NT2/D1 (cell line): ENCODE measurements at regions not wholly inside any gene's neighbourhood (a gene's known extent, or its start where the extent isn't known, plus 50 kb on each side); places are given as distances from the start of the nearest gene placed in this dataset.

Experiments
- DNase-seq: peaks from one replicate; pipeline ENCODE4 v3.0.0-alpha.2; 2011; ENCODE audit warnings: low read depth, low spot score
- H3K27me3 ChIP-seq: 2 replicates; pipeline ENCODE4 v1.6.0; 2011; ENCODE audit warnings: mild to moderate bottlenecking; ENCODE audit not compliant: insufficient read length, insufficient read depth
- H3K36me3 ChIP-seq: 2 replicates; pipeline ENCODE4 v1.6.1; 2011; ENCODE audit warnings: mild to moderate bottlenecking, low read length, mixed read lengths; ENCODE audit not compliant: insufficient read depth, insufficient read length
- H3K4me1 ChIP-seq: 2 replicates; pipeline ENCODE4 v1.5.1; 2011; ENCODE audit not compliant: insufficient read depth, insufficient read length
- H3K4me3 ChIP-seq: 2 replicates; pipeline ENCODE4 v1.5.1; 2011; ENCODE audit warnings: low read depth; ENCODE audit not compliant: insufficient read length
- H3K9ac ChIP-seq: 2 replicates; pipeline ENCODE4 v1.6.0; 2011; ENCODE audit warnings: low read depth; ENCODE audit not compliant: insufficient read length
- H3K9me3 ChIP-seq: 2 replicates; pipeline ENCODE4 v1.5.1; 2011; ENCODE audit warnings: mild to moderate bottlenecking, low read length; ENCODE audit not compliant: insufficient read depth
- SUZ12 ChIP-seq: IDR thresholded peaks from 2 replicates; pipeline ENCODE4 v1.6.1; 2011; ENCODE audit not compliant: insufficient read length, insufficient read depth; ENCODE audit errors: extremely low read depth
- YY1 ChIP-seq: IDR thresholded peaks from 2 replicates; pipeline ENCODE4 v1.6.1; 2011; ENCODE audit not compliant: insufficient read length, insufficient read depth
- ZNF274 ChIP-seq: IDR thresholded peaks from 2 replicates; pipeline ENCODE4 v1.6.1; 2011; ENCODE audit warnings: mild to moderate bottlenecking, low read depth, low read length

GRCh38 chr17:72392056-72393010 is 271.5 kb downstream of the SOX9 start:
- Histone ChIP-seq H3K9me3 (no peaks in the 10 kb centered on the region), H3K27me3 (no peaks in the 10 kb centered on the region), H3K9ac (no peak overlapping the region), H3K4me1 (peaks cover 5% of the 10 kb centered on the region), H3K4me3 (no peak overlapping the region), H3K36me3 (no peaks in the 10 kb centered on the region)
- DNase-seq: no peak
- TF ChIP-seq SUZ12 (no peak), ZNF274 (no peak), YY1 (no peak)

- no peak for DNase-seq
- no peaks in the 10 kb centered on the region for H3K27me3 ChIP-seq
- no peaks in the 10 kb centered on the region for H3K9me3 ChIP-seq
- H3K36me3 ChIP-seq: no peaks in the 10 kb centered on the region
- TF ChIP-seq SUZ12 (no peak), YY1 (no peak)
- no peak overlapping the region for H3K9ac ChIP-seq
- peaks cover 5% of the 10 kb centered on the region for H3K4me1 ChIP-seq
- no peak overlapping the region for H3K4me3 ChIP-seq
These were observed 272.7 kb downstream of the SOX9 start for GRCh38 chr17:72393553-72393952.

GRCh38 chr17:72394531-72394930 is 273.7 kb downstream of the SOX9 start:
- Histone ChIP-seq H3K36me3 (no peaks in the 10 kb centered on the region), H3K4me3 (no peak overlapping the region), H3K9me3 (no peaks in the 10 kb centered on the region), H3K9ac (no peak overlapping the region), H3K27me3 (no peaks in the 10 kb centered on the region), H3K4me1 (no peaks in the 10 kb centered on the region)
- TF ChIP-seq YY1 (no peak), SUZ12 (no peak), ZNF274 (no peak)
- no peak for DNase-seq

GRCh38 chr17:72396121-72396520 is 275.3 kb downstream of the SOX9 start:
- no peak for TF ChIP-seq SUZ12
- TF ChIP-seq ZNF274: no peak
- TF ChIP-seq YY1: no peak
- no peak overlapping the region for H3K9ac ChIP-seq
- H3K36me3 ChIP-seq: no peaks in the 10 kb centered on the region
- no peaks in the 10 kb centered on the region for H3K4me1 ChIP-seq
- H3K4me3 ChIP-seq: no peak overlapping the region
- H3K9me3 ChIP-seq: no peaks in the 10 kb centered on the region
- no peak for DNase-seq
- H3K27me3 ChIP-seq: no peaks in the 10 kb centered on the region

GRCh38 chr17:72397223-72397667 is 276.4 kb downstream of the SOX9 start:
- TF ChIP-seq SUZ12 (no peak), ZNF274 (no peak), YY1 (no peak)
- H3K36me3 ChIP-seq: no peaks in the 10 kb centered on the region
- H3K9me3 ChIP-seq: no peaks in the 10 kb centered on the region
- DNase-seq: no peak
- no peaks in the 10 kb centered on the region for H3K4me1 ChIP-seq
- no peaks in the 10 kb centered on the region for H3K27me3 ChIP-seq
- H3K4me3 ChIP-seq: no peak overlapping the region
- no peak overlapping the region for H3K9ac ChIP-seq

- H3K9ac ChIP-seq: no peak overlapping the region
- H3K36me3 ChIP-seq: no peaks in the 10 kb centered on the region
- no peaks in the 10 kb centered on the region for H3K4me1 ChIP-seq
These were observed 276.9 kb downstream of the SOX9 start for GRCh38 chr17:72397687-72398086.

GRCh38 chr17:72399023-72399607 is 278.3 kb downstream of the SOX9 start:
- Histone ChIP-seq H3K4me3 (no peak overlapping the region), H3K27me3 (no peaks in the 10 kb centered on the region), H3K36me3 (no peaks in the 10 kb centered on the region), H3K9me3 (no peaks in the 10 kb centered on the region), H3K4me1 (no peaks in the 10 kb centered on the region), H3K9ac (no peak overlapping the region)
- no peak for DNase-seq
- no peak for TF ChIP-seq YY1
- no peak for TF ChIP-seq ZNF274
- TF ChIP-seq SUZ12: no peak

More at GRCh38 chr17:72397687-72398086, 276.9 kb downstream of the SOX9 start:
- no peaks in the 10 kb centered on the region for H3K27me3 ChIP-seq
- DNase-seq: no peak
- TF ChIP-seq ZNF274 (no peak), YY1 (no peak), SUZ12 (no peak)
- no peak overlapping the region for H3K4me3 ChIP-seq
- no peaks in the 10 kb centered on the region for H3K9me3 ChIP-seq
